Stomach (tissue), 8 donors: ENCODE measurements at regions not wholly inside any gene's neighbourhood (a gene's known extent, or its start where the extent isn't known, plus 50 kb on each side); places are given as distances from the start of the nearest gene placed in this dataset.

Experiments used
- DNase-seq, 2 donors: peaks; one replicate each; pipeline versions ENCODE4 v3.0.0 to v3.0.0-alpha.2; 2013 to 2019
- H3K27ac ChIP-seq, 5 donors: fragments of 200-600 bp in 4 of 5; sonication (generic) in 4 of 5; one replicate each; pipeline ENCODE4 v1.5.1; 2013 to 2019; ENCODE audit warnings: mild to moderate bottlenecking in 1 of 5, moderate library complexity in 1 of 5
- H3K27me3 ChIP-seq, 3 donors: fragments of 200-600 bp; sonication (generic); one replicate each; pipeline ENCODE4 v1.5.1; 2017 to 2019; ENCODE audit warnings: mixed run types in 1 of 3
- H3K36me3 ChIP-seq, 4 donors: fragments of 200-600 bp; sonication (generic); 1 replicate in 3 of 4; 2 replicates in 1 of 4; pipeline ENCODE4 v1.5.1; 2016 to 2019
- H3K4me1 ChIP-seq, 4 donors: fragments of 200-600 bp; sonication (generic); one replicate each; pipeline ENCODE4 v1.5.1; 2016 to 2019
- H3K4me3 ChIP-seq, 4 donors: fragments of 200-600 bp; sonication (generic) in 3 of 4; one replicate each; pipeline ENCODE4 v1.5.1; 2016 to 2019; ENCODE audit warnings: mild to moderate bottlenecking in 1 of 4
- H3K9me3 ChIP-seq, 4 donors: fragments of 200-600 bp; sonication (generic); one replicate each; pipeline ENCODE4 v1.5.1; 2016 to 2019
- EP300 ChIP-seq: sonication (generic); formaldehyde crosslinking; IDR thresholded peaks from one replicate; pipeline ENCODE4 v1.6.1; 2017; ENCODE audit warnings: antibody characterized with exemption
- POLR2A ChIP-seq, 4 donors: fragments of 450-650 bp; IDR thresholded peaks; one replicate each; pipeline ENCODE4 v1.6.1; 2016; ENCODE audit warnings: antibody characterized with exemption in 4 of 4, control low read depth in 2 of 4, mild to moderate bottlenecking in 1 of 4, moderate library complexity in 1 of 4
- POLR2AphosphoS5 ChIP-seq, 3 donors: sonication (generic); formaldehyde crosslinking; IDR thresholded peaks; one replicate each; pipeline ENCODE4 v1.6.1; 2016; ENCODE audit warnings: antibody characterized with exemption in 3 of 3
- WGBS, 5 donors: extraction: QIAGEN DNeasy Blood & Tissue Kit in 3 of 5; methylation state at CpG; one replicate each; pipeline versions ENCODE4 v1.1.5 to v1.1.7; 2013 to 2018; 5-methylcytosine and 5-hydroxymethylcytosine counted together
- intact Hi-C: fragments of 100-400 bp; cut with DNase I; formaldehyde crosslinking; loops from one replicate; pipeline ENCODE4 v1.15.1; 2023; ENCODE audit warnings: low total_unique reads
- TF ChIP-seq, protein P1 (sequence below), 7 experiments: fragments of 450-650 bp in 4 of 7; fragments of 200-600 bp in 3 of 7; sonication (generic) in 3 of 7; IDR thresholded peaks; one replicate each; pipeline ENCODE4 v1.5.1; 2016 to 2019; ENCODE audit warnings: antibody characterized with exemption in 7 of 7, control low read depth in 2 of 7, mild to moderate bottlenecking in 1 of 7
- donor health status: healthy with polysubstance abuse.
- donor health status: Bipolar disorder and iron deficiency.
- donor health status: healthy.

DNA sequence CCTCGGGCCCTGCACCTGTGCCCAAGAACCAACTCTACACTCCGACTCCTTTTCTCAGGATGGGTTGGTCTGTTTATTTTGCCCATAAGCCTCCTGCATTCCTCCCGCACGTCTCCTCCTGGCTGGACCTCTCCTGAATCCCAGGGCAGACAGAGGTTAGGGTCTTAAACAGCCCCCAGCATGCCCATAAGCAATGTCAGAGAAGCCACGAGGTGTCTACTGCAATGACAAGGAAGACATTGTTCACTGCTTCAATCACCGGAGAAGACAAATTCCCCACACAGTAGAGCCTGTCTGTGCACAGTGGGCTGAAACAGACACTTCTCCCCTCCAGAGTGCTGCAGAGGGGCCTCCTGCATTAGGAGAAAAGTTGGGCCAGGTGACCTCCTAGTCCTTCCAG, 230.6 kb upstream of the RPL38 start:
- H3K36me3 ChIP-seq = no peaks in the 10 kb centered on the region
- WGBS, 5 donors = 48 to 65% (median 57%) methylated on average over 6 of the region's 6 CpGs
- intact Hi-C loops = no loop called here
- no peak for TF ChIP-seq EP300
- no peak for TF ChIP-seq POLR2A (IDR thresholded peaks at IDR 0.05)
- TF ChIP-seq POLR2AphosphoS5 (IDR thresholded peaks at IDR 0.05) = no peak
- TF ChIP-seq, protein P1, sequence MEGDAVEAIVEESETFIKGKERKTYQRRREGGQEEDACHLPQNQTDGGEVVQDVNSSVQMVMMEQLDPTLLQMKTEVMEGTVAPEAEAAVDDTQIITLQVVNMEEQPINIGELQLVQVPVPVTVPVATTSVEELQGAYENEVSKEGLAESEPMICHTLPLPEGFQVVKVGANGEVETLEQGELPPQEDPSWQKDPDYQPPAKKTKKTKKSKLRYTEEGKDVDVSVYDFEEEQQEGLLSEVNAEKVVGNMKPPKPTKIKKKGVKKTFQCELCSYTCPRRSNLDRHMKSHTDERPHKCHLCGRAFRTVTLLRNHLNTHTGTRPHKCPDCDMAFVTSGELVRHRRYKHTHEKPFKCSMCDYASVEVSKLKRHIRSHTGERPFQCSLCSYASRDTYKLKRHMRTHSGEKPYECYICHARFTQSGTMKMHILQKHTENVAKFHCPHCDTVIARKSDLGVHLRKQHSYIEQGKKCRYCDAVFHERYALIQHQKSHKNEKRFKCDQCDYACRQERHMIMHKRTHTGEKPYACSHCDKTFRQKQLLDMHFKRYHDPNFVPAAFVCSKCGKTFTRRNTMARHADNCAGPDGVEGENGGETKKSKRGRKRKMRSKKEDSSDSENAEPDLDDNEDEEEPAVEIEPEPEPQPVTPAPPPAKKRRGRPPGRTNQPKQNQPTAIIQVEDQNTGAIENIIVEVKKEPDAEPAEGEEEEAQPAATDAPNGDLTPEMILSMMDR (IDR thresholded peaks at IDR 0.05) = no peak
- no peak overlapping the region for H3K27ac ChIP-seq
- H3K4me3 ChIP-seq = no peak overlapping the region
- H3K4me1 ChIP-seq = no peaks in the 10 kb centered on the region
- no peak for DNase-seq
- peaks cover 0 to 57% (median 12%) of the 10 kb centered on the region in 3 donors for H3K27me3 ChIP-seq
- no peaks in the 10 kb centered on the region for H3K9me3 ChIP-seq

DNA sequence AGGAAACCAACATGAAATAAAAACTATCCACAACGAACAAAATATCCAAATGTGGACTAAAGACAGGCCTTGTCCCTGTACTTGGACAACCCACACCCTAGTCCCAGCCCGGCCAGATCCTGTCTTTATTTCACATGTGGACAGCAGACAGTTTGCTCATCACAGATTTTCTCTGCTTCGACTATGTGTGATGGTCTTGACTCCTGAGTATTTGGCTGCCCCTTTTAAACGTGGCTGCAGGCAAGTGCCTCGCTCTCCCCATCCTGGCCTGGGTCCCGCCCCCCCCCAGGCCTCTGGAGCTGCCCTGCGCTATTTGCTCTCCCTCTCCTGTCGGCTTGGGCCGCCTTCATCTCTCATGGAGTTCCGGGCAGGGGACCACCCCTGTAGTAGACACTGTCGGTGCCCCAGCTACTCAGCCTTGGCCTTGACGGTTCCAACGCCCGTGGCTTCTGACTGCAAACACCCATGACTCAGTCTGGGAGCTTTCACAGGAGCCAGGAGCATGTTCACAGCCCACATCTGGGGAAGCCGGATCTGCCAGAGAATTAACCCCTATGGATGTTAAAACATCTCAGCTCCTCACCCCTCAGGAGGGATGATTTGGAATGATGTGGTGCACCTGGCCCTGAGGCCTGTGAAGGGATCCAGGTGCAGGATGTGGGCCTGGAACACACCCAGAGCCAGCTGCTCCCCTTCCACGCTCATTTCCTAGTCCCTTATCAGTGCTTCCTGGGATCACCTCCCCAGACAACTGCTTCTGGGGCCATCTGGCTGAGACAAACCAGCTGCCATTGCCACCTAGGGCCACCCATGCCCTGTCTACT, 229.7 kb upstream of the RPL38 start:
- 61 to 68% (median 67%) methylated on average over 16 of the region's 16 CpGs for WGBS, 5 donors
- intact Hi-C loops = no loop called here
- Histone ChIP-seq H3K9me3 (peaks cover 0 to 8% (median 2%) of the 10 kb centered on the region in 4 donors), H3K36me3 (no peaks in the 10 kb centered on the region), H3K27me3 (peaks cover 0 to 61% (median 12%) of the 10 kb centered on the region in 3 donors), H3K27ac (no peak overlapping the region), H3K4me1 (no peaks in the 10 kb centered on the region), H3K4me3 (no peak overlapping the region)
- DNase-seq = peak in 1 of 2 donors; percentile 41
- TF ChIP-seq EP300 = no peak
- no peak for TF ChIP-seq POLR2AphosphoS5 (IDR thresholded peaks at IDR 0.05)
- TF ChIP-seq, protein P1 (IDR thresholded peaks at IDR 0.05) = no peak
- TF ChIP-seq POLR2A (IDR thresholded peaks at IDR 0.05) = no peak

DNA sequence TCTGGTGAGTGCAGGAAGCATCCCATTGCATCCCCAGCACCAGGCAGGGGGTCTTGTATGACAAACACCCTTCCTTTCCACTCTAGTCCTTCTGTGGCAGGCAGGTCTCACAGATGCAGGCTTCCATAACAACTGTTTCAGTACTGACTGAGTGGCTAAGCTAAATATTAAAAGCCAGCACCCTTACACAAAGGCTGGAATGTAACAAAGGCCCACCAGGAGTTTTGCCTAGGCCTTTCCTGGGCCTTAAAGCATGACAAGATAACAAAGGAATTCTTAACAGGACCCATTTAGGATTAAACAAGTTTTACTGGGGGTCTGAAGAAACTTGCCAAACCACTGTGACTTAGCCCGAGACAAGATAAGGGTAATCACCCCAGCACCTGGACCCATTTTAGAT, 228.9 kb upstream of the RPL38 start:
- H3K9me3 ChIP-seq = peaks cover 0 to 10% (median 5%) of the 10 kb centered on the region in 4 donors
- WGBS, 5 donors = 79 to 89% (median 84%) methylated on average over 1 of the region's 1 CpG
- peaks cover 0 to 57% (median 9%) of the 10 kb centered on the region in 3 donors for H3K27me3 ChIP-seq
- H3K4me3 ChIP-seq = no peak overlapping the region
- intact Hi-C loops = no loop called here
- no peak for DNase-seq
- TF ChIP-seq POLR2AphosphoS5 (IDR thresholded peaks at IDR 0.05) (no peak), POLR2A (IDR thresholded peaks at IDR 0.05) (no peak), EP300 (no peak)
- TF ChIP-seq, protein P1 (IDR thresholded peaks at IDR 0.05) = no peak
- no peak overlapping the region for H3K27ac ChIP-seq
- H3K4me1 ChIP-seq = no peaks in the 10 kb centered on the region
- no peaks in the 10 kb centered on the region for H3K36me3 ChIP-seq

DNA sequence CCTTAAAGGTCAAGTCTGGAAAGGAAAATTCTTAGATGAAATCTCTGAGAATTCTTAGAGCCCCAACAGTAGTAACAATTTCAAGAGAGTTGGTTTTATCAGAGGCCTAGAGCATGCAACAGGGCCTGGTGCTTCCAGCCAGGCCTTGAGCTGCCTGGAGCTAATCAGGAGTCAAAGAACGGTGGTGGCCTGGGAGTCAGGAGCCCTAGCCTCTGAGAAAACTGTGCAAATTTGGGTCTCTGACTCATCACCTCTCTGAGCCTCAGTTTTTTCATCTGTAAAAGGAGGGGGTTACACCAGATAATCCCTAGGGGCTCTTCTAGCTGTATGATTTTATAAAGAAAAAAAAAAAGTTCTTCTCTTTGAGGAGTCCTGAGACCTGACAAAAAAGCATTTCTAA, 227.3 kb upstream of the RPL38 start:
- H3K36me3 ChIP-seq = no peaks in the 10 kb centered on the region
- no peak overlapping the region for H3K4me3 ChIP-seq
- WGBS, 5 donors = 78 to 85% (median 80%) methylated on average over 1 of the region's 1 CpG
- no peak for TF ChIP-seq EP300
- no peak for TF ChIP-seq POLR2A (IDR thresholded peaks at IDR 0.05)
- TF ChIP-seq, protein P1 (IDR thresholded peaks at IDR 0.05) = no peak
- TF ChIP-seq POLR2AphosphoS5 (IDR thresholded peaks at IDR 0.05) = no peak
- intact Hi-C loops = no loop called here
- H3K27ac ChIP-seq = no peak overlapping the region
- no peaks in the 10 kb centered on the region for H3K4me1 ChIP-seq
- H3K27me3 ChIP-seq = peaks cover 0 to 52% (median 9%) of the 10 kb centered on the region in 3 donors
- no peak for DNase-seq
- H3K9me3 ChIP-seq = peaks cover 0 to 10% (median 5%) of the 10 kb centered on the region in 4 donors
